Transverse colon (tissue), 3 donors: ENCODE measurements at regions not wholly inside any gene's neighbourhood (a gene's known extent, or its start where the extent isn't known, plus 50 kb on each side); places are given as distances from the start of the nearest gene placed in this dataset.

ENCODE experiments used
- EP300 ChIP-seq: sonication (generic); formaldehyde crosslinking; IDR thresholded peaks from one replicate; pipeline ENCODE4 v1.6.1; 2017; ENCODE audit warnings: antibody characterized with exemption, low read depth
- POLR2AphosphoS5 ChIP-seq, 3 donors: sonication (generic); formaldehyde crosslinking; IDR thresholded peaks; one replicate each; pipeline ENCODE4 v1.6.1; 2016; ENCODE audit warnings: antibody characterized with exemption in 3 of 3

- TF ChIP-seq EP300, result no peak
- TF ChIP-seq POLR2AphosphoS5 (IDR thresholded peaks at IDR 0.05), result no peak
Measured at GRCh38 chr6:114945392-114945791, 602.6 kb upstream of the HS3ST5 start.
